Loucy (cell line): ENCODE measurements at regions not wholly inside any gene's neighbourhood (a gene's known extent, or its start where the extent isn't known, plus 50 kb on each side); places are given as distances from the start of the nearest gene placed in this dataset.
"Not testable (repeated sequence)": the region's sequence is repeated elsewhere in the genome, so short reads cannot be mapped to it uniquely, and the experiment has no call there.

ENCODE experiments used
- H2AFZ ChIP-seq: fragments of 200-600 bp; sonication (generic); 2 replicates; pipeline ENCODE4 v1.6.0; 2016; ENCODE audit warnings: antibody characterized with exemption, mild to moderate bottlenecking, low read length, moderate library complexity
- H3F3A ChIP-seq: fragments of 200-600 bp; 2 replicates; pipeline ENCODE4 v1.6.0; 2016; ENCODE audit warnings: antibody characterized with exemption, low read depth, mild to moderate bottlenecking
- H3K27me3 ChIP-seq: fragments of 200-600 bp; sonication (generic); 2 replicates; pipeline ENCODE4 v1.6.1; 2014; ENCODE audit warnings: low read length, mild to moderate bottlenecking; ENCODE audit not compliant: insufficient read depth, poor library complexity, severe bottlenecking
- H3K36me3 ChIP-seq: fragments of 200-600 bp; sonication (generic); 2 replicates; pipeline ENCODE4 v1.6.1; 2016; ENCODE audit warnings: low read length; ENCODE audit not compliant: insufficient read depth
- H3K4me1 ChIP-seq: fragments of 200-600 bp; sonication (generic); 2 replicates; pipeline ENCODE4 v1.5.1; 2014; ENCODE audit warnings: low read length, mild to moderate bottlenecking; ENCODE audit not compliant: insufficient read depth, poor library complexity, severe bottlenecking
- H3K4me2 ChIP-seq: fragments of 200-600 bp; sonication (generic); 2 replicates; pipeline ENCODE4 v1.6.0; 2014; ENCODE audit warnings: antibody characterized with exemption, low read length, low read depth, mild to moderate bottlenecking; ENCODE audit not compliant: poor library complexity, severe bottlenecking
- H3K4me3 ChIP-seq: fragments of 200-600 bp; sonication (generic); 2 replicates; pipeline ENCODE4 v1.5.1; 2014; ENCODE audit warnings: low read length, mild to moderate bottlenecking, mixed read lengths; ENCODE audit not compliant: poor library complexity, severe bottlenecking
- H3K79me2 ChIP-seq: fragments of 200-600 bp; sonication (generic); 2 replicates; pipeline ENCODE4 v1.6.1; 2014; ENCODE audit warnings: low read length; ENCODE audit not compliant: insufficient read depth
- H3K9ac ChIP-seq: fragments of 200-600 bp; sonication (generic); 2 replicates; pipeline ENCODE4 v1.6.0; 2014; ENCODE audit warnings: mild to moderate bottlenecking, low read depth, low read length, moderate library complexity; ENCODE audit not compliant: poor library complexity, severe bottlenecking
- H3K9me2 ChIP-seq: fragments of 200-600 bp; sonication (generic); replicated peaks from 2 replicates; pipeline ENCODE4 v1.6.1; 2016; ENCODE audit warnings: low read depth, low read length, mixed read lengths
- H3K9me3 ChIP-seq: fragments of 200-600 bp; sonication (generic); 2 replicates; pipeline ENCODE4 v1.6.1; 2014; ENCODE audit warnings: mild to moderate bottlenecking, antibody characterized with exemption, low read length, low read depth; ENCODE audit not compliant: insufficient read depth
- H4K20me1 ChIP-seq: fragments of 200-600 bp; sonication (generic); 2 replicates; pipeline ENCODE4 v1.6.0; 2014; ENCODE audit warnings: antibody characterized with exemption, low read length, mild to moderate bottlenecking; ENCODE audit not compliant: insufficient read depth, poor library complexity, severe bottlenecking
- CTCF ChIP-seq: fragments of 200-600 bp; sonication (generic); conservative IDR thresholded peaks from 2 replicates; pipeline ENCODE4 v1.5.1; 2014; ENCODE audit warnings: mild to moderate bottlenecking, antibody characterized with exemption, low read length
- EZH2phosphoT487 ChIP-seq: fragments of 200-600 bp; IDR thresholded peaks from 2 replicates; pipeline ENCODE4 v1.6.1; 2018; ENCODE audit warnings: antibody characterized with exemption, mild to moderate bottlenecking, moderate library complexity, borderline replicate concordance

GRCh38 chr11:7170431-7170830 is 81.3 kb upstream of the SYT9 start:
- TF ChIP-seq EZH2phosphoT487: no peak
- TF ChIP-seq CTCF: no peak
- H3K4me1 ChIP-seq: no peaks in the 10 kb centered on the region
- H3K27me3 ChIP-seq: no peaks in the 10 kb centered on the region
- no peaks in the 10 kb centered on the region for H3K9me2 ChIP-seq
- no peak overlapping the region for H2AFZ ChIP-seq
- no peaks in the 10 kb centered on the region for H3F3A ChIP-seq
- H3K9ac ChIP-seq: no peak overlapping the region
- no peak overlapping the region for H3K4me2 ChIP-seq
- H3K79me2 ChIP-seq: no peaks in the 10 kb centered on the region
- no peak overlapping the region for H3K4me3 ChIP-seq
- no peaks in the 10 kb centered on the region for H4K20me1 ChIP-seq
- no peaks in the 10 kb centered on the region for H3K36me3 ChIP-seq
- H3K9me3 ChIP-seq: no peaks in the 10 kb centered on the region

- no peak for TF ChIP-seq CTCF
- TF ChIP-seq EZH2phosphoT487: no peak
- H3K36me3 ChIP-seq: no peaks in the 10 kb centered on the region
- H3K9ac ChIP-seq: no peak overlapping the region
Measured at GRCh38 chr11:7175007-7175406, 76.7 kb upstream of the SYT9 start.

GRCh38 chr11:7186190-7186589 is 65.5 kb upstream of the SYT9 start:
- Histone ChIP-seq H3K79me2 (no peaks in the 10 kb centered on the region), H3K9me3 (no peaks in the 10 kb centered on the region), H3K36me3 (no peaks in the 10 kb centered on the region), H3K9me2 (no peaks in the 10 kb centered on the region), H3K27me3 (no peaks in the 10 kb centered on the region), H2AFZ (no peak overlapping the region), H3K4me3 (no peak overlapping the region), H3F3A (no peaks in the 10 kb centered on the region), H3K4me2 (no peak overlapping the region), H4K20me1 (no peaks in the 10 kb centered on the region), H3K9ac (no peak overlapping the region), H3K4me1 (no peaks in the 10 kb centered on the region)
- no peak for TF ChIP-seq EZH2phosphoT487

More at GRCh38 chr11:7175007-7175406, 76.7 kb upstream of the SYT9 start:
- Histone ChIP-seq H3K27me3 (no peaks in the 10 kb centered on the region), H3K9me2 (no peaks in the 10 kb centered on the region), H3K4me3 (no peak overlapping the region), H4K20me1 (no peaks in the 10 kb centered on the region), H3K79me2 (no peaks in the 10 kb centered on the region), H2AFZ (no peak overlapping the region), H3K9me3 (no peaks in the 10 kb centered on the region), H3K4me2 (no peak overlapping the region), H3F3A (no peaks in the 10 kb centered on the region), H3K4me1 (no peaks in the 10 kb centered on the region)

- no peaks in the 10 kb centered on the region for H3K27me3 ChIP-seq
- H3K4me2 ChIP-seq: no peak overlapping the region
- H3K9ac ChIP-seq: no peak overlapping the region
- H3K4me1 ChIP-seq: no peaks in the 10 kb centered on the region
- TF ChIP-seq CTCF: no peak
- no peak for TF ChIP-seq EZH2phosphoT487
- H2AFZ ChIP-seq: no peak overlapping the region
- H3K36me3 ChIP-seq: no peaks in the 10 kb centered on the region
- H3F3A ChIP-seq: no peaks in the 10 kb centered on the region
- no peaks in the 10 kb centered on the region for H3K9me3 ChIP-seq
- no peaks in the 10 kb centered on the region for H3K79me2 ChIP-seq
- H3K9me2 ChIP-seq: no peaks in the 10 kb centered on the region
- no peak overlapping the region for H3K4me3 ChIP-seq
- H4K20me1 ChIP-seq: no peaks in the 10 kb centered on the region
Measured at GRCh38 chr11:7186676-7187075, 65.0 kb upstream of the SYT9 start.

- not testable (repeated sequence) for H3F3A ChIP-seq, H3K36me3 ChIP-seq, H3K9me2 ChIP-seq, H3K4me3 ChIP-seq, H3K4me2 ChIP-seq, H3K9me3 ChIP-seq, H3K9ac ChIP-seq, H3K27me3 ChIP-seq, H4K20me1 ChIP-seq, H3K79me2 ChIP-seq, H3K4me1 ChIP-seq, H2AFZ ChIP-seq
Measured at GRCh38 chr11:7192785-7193184, 58.9 kb upstream of the SYT9 start.
